HL-60 (cell line): ENCODE measurements at regions not wholly inside any gene's neighbourhood (a gene's known extent, or its start where the extent isn't known, plus 50 kb on each side); places are given as distances from the start of the nearest gene placed in this dataset.

ENCODE experiments used
- GABPA ChIP-seq: IDR thresholded peaks from 2 replicates; pipeline ENCODE4 v1.6.1; 2012; ENCODE audit warnings: low read depth
- POLR2AphosphoS5 ChIP-seq: IDR thresholded peaks from 2 replicates; pipeline ENCODE4 v1.6.1; 2012; ENCODE audit warnings: low read depth
- SPI1 ChIP-seq: IDR thresholded peaks from 2 replicates; pipeline ENCODE4 v1.6.1; 2012; ENCODE audit warnings: low read depth, mild to moderate bottlenecking, borderline replicate concordance
- TF ChIP-seq, protein P1 (sequence below): IDR thresholded peaks from one replicate; pipeline ENCODE4 v1.5.1; 2011; ENCODE audit warnings: low read length, control low read depth, inconsistent platforms; ENCODE audit not compliant: insufficient read depth
- TF ChIP-seq, protein P2 (sequence below): IDR thresholded peaks from 2 replicates; pipeline ENCODE4 v1.6.1; 2012; ENCODE audit warnings: low read depth; ENCODE audit not compliant: insufficient replicate concordance

DNA sequence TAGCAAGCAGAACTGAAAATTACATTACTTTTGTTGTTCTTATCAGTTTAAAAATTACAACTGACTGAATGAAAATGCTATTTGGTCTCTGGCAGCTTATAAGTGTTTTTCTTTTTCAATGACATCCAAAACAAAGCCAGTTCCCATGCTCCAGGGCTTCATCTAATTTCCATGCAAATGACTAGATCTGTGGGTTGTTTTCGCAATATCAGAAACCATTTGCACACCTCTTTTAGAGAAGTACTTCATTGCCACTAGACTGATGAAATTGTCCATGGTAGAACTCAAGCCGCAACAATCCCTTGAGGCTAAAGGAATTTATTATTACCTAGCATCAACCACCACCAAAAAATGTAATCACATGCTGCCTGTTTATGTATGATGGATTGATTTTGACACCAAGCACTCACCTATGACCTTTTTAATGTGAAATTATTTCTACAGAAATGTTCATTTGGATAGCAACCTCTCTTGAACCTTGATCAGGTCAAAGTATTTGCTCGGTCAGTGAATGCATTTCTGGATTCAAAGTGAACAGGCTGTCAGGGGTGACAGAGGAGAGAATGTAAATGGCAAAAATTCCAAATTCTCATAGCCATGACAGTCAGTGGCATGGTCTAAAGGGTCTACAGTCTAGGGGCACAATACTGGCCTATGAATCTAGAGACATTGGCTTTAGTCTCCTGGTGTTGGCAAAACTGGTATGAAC is 769.3 kb downstream of the SORCS1 start:
- TF ChIP-seq, protein P1, sequence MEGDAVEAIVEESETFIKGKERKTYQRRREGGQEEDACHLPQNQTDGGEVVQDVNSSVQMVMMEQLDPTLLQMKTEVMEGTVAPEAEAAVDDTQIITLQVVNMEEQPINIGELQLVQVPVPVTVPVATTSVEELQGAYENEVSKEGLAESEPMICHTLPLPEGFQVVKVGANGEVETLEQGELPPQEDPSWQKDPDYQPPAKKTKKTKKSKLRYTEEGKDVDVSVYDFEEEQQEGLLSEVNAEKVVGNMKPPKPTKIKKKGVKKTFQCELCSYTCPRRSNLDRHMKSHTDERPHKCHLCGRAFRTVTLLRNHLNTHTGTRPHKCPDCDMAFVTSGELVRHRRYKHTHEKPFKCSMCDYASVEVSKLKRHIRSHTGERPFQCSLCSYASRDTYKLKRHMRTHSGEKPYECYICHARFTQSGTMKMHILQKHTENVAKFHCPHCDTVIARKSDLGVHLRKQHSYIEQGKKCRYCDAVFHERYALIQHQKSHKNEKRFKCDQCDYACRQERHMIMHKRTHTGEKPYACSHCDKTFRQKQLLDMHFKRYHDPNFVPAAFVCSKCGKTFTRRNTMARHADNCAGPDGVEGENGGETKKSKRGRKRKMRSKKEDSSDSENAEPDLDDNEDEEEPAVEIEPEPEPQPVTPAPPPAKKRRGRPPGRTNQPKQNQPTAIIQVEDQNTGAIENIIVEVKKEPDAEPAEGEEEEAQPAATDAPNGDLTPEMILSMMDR, result no peak
- TF ChIP-seq, protein P2, sequence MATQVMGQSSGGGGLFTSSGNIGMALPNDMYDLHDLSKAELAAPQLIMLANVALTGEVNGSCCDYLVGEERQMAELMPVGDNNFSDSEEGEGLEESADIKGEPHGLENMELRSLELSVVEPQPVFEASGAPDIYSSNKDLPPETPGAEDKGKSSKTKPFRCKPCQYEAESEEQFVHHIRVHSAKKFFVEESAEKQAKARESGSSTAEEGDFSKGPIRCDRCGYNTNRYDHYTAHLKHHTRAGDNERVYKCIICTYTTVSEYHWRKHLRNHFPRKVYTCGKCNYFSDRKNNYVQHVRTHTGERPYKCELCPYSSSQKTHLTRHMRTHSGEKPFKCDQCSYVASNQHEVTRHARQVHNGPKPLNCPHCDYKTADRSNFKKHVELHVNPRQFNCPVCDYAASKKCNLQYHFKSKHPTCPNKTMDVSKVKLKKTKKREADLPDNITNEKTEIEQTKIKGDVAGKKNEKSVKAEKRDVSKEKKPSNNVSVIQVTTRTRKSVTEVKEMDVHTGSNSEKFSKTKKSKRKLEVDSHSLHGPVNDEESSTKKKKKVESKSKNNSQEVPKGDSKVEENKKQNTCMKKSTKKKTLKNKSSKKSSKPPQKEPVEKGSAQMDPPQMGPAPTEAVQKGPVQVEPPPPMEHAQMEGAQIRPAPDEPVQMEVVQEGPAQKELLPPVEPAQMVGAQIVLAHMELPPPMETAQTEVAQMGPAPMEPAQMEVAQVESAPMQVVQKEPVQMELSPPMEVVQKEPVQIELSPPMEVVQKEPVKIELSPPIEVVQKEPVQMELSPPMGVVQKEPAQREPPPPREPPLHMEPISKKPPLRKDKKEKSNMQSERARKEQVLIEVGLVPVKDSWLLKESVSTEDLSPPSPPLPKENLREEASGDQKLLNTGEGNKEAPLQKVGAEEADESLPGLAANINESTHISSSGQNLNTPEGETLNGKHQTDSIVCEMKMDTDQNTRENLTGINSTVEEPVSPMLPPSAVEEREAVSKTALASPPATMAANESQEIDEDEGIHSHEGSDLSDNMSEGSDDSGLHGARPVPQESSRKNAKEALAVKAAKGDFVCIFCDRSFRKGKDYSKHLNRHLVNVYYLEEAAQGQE, result no peak
- TF ChIP-seq POLR2AphosphoS5 (no peak), GABPA (no peak), SPI1 (no peak)
